ENCODE measurements at regions not wholly inside any gene's neighbourhood (a gene's known extent, or its start where the extent isn't known, plus 50 kb on each side); places are given as distances from the start of the nearest gene placed in this dataset.

- TF ChIP-seq, protein P1, sequence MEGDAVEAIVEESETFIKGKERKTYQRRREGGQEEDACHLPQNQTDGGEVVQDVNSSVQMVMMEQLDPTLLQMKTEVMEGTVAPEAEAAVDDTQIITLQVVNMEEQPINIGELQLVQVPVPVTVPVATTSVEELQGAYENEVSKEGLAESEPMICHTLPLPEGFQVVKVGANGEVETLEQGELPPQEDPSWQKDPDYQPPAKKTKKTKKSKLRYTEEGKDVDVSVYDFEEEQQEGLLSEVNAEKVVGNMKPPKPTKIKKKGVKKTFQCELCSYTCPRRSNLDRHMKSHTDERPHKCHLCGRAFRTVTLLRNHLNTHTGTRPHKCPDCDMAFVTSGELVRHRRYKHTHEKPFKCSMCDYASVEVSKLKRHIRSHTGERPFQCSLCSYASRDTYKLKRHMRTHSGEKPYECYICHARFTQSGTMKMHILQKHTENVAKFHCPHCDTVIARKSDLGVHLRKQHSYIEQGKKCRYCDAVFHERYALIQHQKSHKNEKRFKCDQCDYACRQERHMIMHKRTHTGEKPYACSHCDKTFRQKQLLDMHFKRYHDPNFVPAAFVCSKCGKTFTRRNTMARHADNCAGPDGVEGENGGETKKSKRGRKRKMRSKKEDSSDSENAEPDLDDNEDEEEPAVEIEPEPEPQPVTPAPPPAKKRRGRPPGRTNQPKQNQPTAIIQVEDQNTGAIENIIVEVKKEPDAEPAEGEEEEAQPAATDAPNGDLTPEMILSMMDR (conservative IDR thresholded peaks at IDR 0.05): no peak
- no peak for TF ChIP-seq EZH2 (IDR thresholded peaks at IDR 0.05; ENCODE audit: low read depth)
These were observed 59.4 kb upstream of the KCNMB2 start for GRCh38 chr3:178476886-178477285.

Measured in PC-9 (cell line).